ENCODE measurements at regions not wholly inside any gene's neighbourhood (a gene's known extent, or its start where the extent isn't known, plus 50 kb on each side); places are given as distances from the start of the nearest gene placed in this dataset.

- TF ChIP-seq CTCF (IDR thresholded peaks at IDR 0.05 in 2 of 3, conservative IDR thresholded peaks at IDR 0.05 in 1 of 3; ENCODE audit: borderline replicate concordance in 1 of 3, insufficient read depth in 1 of 3, low read depth in 2 of 3, low read length in 2 of 3) (no peak), EGR1 (IDR thresholded peaks at IDR 0.05; ENCODE audit: low read depth) (no peak), RAD21 (IDR thresholded peaks at IDR 0.05; ENCODE audit: low read depth) (no peak), REST (IDR thresholded peaks at IDR 0.05; ENCODE audit: low read depth) (no peak)
Observed at GRCh38 chr20:5662769-5663168, 52.0 kb upstream of the GPCPD1 start.

Measured in HCT116 (cell line).